GM19043 (cell line): ENCODE measurements at regions not wholly inside any gene's neighbourhood (a gene's known extent, or its start where the extent isn't known, plus 50 kb on each side); places are given as distances from the start of the nearest gene placed in this dataset.
"Not testable (repeated sequence)": the region's sequence is repeated elsewhere in the genome, so short reads cannot be mapped to it uniquely, and the experiment has no call there.

Experiments used
- ATAC-seq: cut with Tn5 transposase; IDR thresholded peaks from one replicate; pipeline ENCODE4 v1.9.1; 2021; ENCODE audit warnings: low read depth; ENCODE audit not compliant: unreplicated experiment

- not testable (repeated sequence) for ATAC-seq
These were observed 176.8 kb upstream of the ERBB4 start for GRCh38 chr2:212715411-212715810.

GRCh38 chr2:212713681-212714080 is 175.1 kb upstream of the ERBB4 start:
- ATAC-seq = no peak

GRCh38 chr2:212712991-212713390 is 174.4 kb upstream of the ERBB4 start:
- ATAC-seq = no peak

- no peak for ATAC-seq
These were observed 173.9 kb upstream of the ERBB4 start for GRCh38 chr2:212712466-212712865.

GRCh38 chr2:212711856-212712255 is 173.3 kb upstream of the ERBB4 start:
- ATAC-seq = no peak

- ATAC-seq = no peak
These were observed 170.7 kb upstream of the ERBB4 start for GRCh38 chr2:212709280-212709679.

- ATAC-seq = no peak
These were observed 169.8 kb upstream of the ERBB4 start for GRCh38 chr2:212708355-212708754.

- ATAC-seq = no peak
These were observed 156.8 kb upstream of the ERBB4 start for GRCh38 chr2:212695426-212695825.

- ATAC-seq = no peak
These were observed 155.8 kb upstream of the ERBB4 start for GRCh38 chr2:212694398-212694797.

GRCh38 chr2:212692466-212692865 is 153.9 kb upstream of the ERBB4 start:
- ATAC-seq = no peak

- ATAC-seq = peak; percentile 70
These were observed 147.8 kb upstream of the ERBB4 start for GRCh38 chr2:212686285-212686895.

- ATAC-seq = no peak
These were observed 144.9 kb upstream of the ERBB4 start for GRCh38 chr2:212683346-212684097.

- no peak for ATAC-seq
These were observed 144.3 kb upstream of the ERBB4 start for GRCh38 chr2:212682937-212683336.

GRCh38 chr2:212677466-212677865 is 138.9 kb upstream of the ERBB4 start:
- no peak for ATAC-seq

- ATAC-seq = no peak
These were observed 133.6 kb upstream of the ERBB4 start for GRCh38 chr2:212672186-212672585.

- ATAC-seq = no peak
These were observed 131.2 kb upstream of the ERBB4 start for GRCh38 chr2:212669761-212670160.

GRCh38 chr2:212667751-212668316 is 129.2 kb upstream of the ERBB4 start:
- ATAC-seq = peak; percentile 44

GRCh38 chr2:212665948-212666347 is 127.3 kb upstream of the ERBB4 start:
- ATAC-seq = no peak

- no peak for ATAC-seq
These were observed 120.8 kb upstream of the ERBB4 start for GRCh38 chr2:212659441-212659840.

- no peak for ATAC-seq
These were observed 111.0 kb upstream of the ERBB4 start for GRCh38 chr2:212649646-212650045.

- ATAC-seq = no peak
These were observed 108.2 kb upstream of the ERBB4 start for GRCh38 chr2:212646698-212647366.
